DND-41 (cell line): ENCODE measurements at regions not wholly inside any gene's neighbourhood (a gene's known extent, or its start where the extent isn't known, plus 50 kb on each side); places are given as distances from the start of the nearest gene placed in this dataset.
"Not testable (repeated sequence)": the region's sequence is repeated elsewhere in the genome, so short reads cannot be mapped to it uniquely, and the experiment has no call there.

Experiments
- ATAC-seq: fragments of 200-7000 bp; cut with Tn5 transposase; 3 replicates; pipeline ENCODE4 v1.9.1; 2021; ENCODE audit warnings: low read depth; ENCODE audit not compliant: insufficient read depth
- DNase-seq: peaks from one replicate; pipeline ENCODE4 v3.0.0-alpha.2; 2020
- H2AFZ ChIP-seq: 2 replicates; pipeline ENCODE4 v1.6.0; 2012; ENCODE audit warnings: low read depth, low read length
- H3K27ac ChIP-seq: 2 replicates; pipeline ENCODE4 v1.5.1; 2012; ENCODE audit warnings: low read length, inconsistent platforms
- H3K27me3 ChIP-seq: fragments of 200-600 bp; sonication (generic); 2 replicates; pipeline ENCODE4 v1.6.0; 2012; ENCODE audit warnings: low read length, mild to moderate bottlenecking, inconsistent platforms; ENCODE audit not compliant: insufficient read depth, poor library complexity
- H3K36me3 ChIP-seq: 2 replicates; pipeline ENCODE4 v1.5.1; 2012; ENCODE audit warnings: low read length, inconsistent platforms; ENCODE audit not compliant: insufficient read depth
- H3K4me1 ChIP-seq: 2 replicates; pipeline ENCODE4 v1.5.1; 2012; ENCODE audit warnings: mild to moderate bottlenecking, low read length; ENCODE audit not compliant: insufficient read depth
- H3K4me2 ChIP-seq: 2 replicates; pipeline ENCODE4 v1.6.0; 2012; ENCODE audit warnings: mild to moderate bottlenecking, moderate library complexity, low read length, inconsistent platforms; ENCODE audit not compliant: insufficient read depth
- H3K4me3 ChIP-seq, 2 experiments: fragments of 200-600 bp in 1 of 2; shearing (Covaris generic) in 1 of 2; 2 replicates each; pipeline ENCODE4 v1.5.1; 2012 to 2016; ENCODE audit warnings: inconsistent platforms in 2 of 2, low read length in 2 of 2, mild to moderate bottlenecking in 2 of 2, low read depth in 1 of 2, moderate library complexity in 1 of 2
- H3K79me2 ChIP-seq: 2 replicates; pipeline ENCODE4 v1.6.0; 2012; ENCODE audit warnings: low read length, inconsistent platforms; ENCODE audit not compliant: insufficient read depth
- H3K9ac ChIP-seq: 2 replicates; pipeline ENCODE4 v1.6.0; 2012; ENCODE audit warnings: low read depth, mild to moderate bottlenecking, inconsistent platforms, low read length, moderate library complexity
- H3K9me3 ChIP-seq: 2 replicates; pipeline ENCODE4 v1.5.1; 2012; ENCODE audit warnings: low read length, moderate library complexity, mild to moderate bottlenecking, inconsistent platforms; ENCODE audit not compliant: insufficient read depth, severe bottlenecking
- H4K20me1 ChIP-seq: 2 replicates; pipeline ENCODE4 v1.6.0; 2012; ENCODE audit warnings: low read length; ENCODE audit not compliant: insufficient read depth
- EZH2 ChIP-seq: IDR thresholded peaks from 3 replicates; pipeline ENCODE4 v1.6.1; 2012; ENCODE audit warnings: borderline replicate concordance, low read depth, mild to moderate bottlenecking, moderate library complexity, low read length, inconsistent platforms; ENCODE audit not compliant: severe bottlenecking
- TF ChIP-seq, protein P1 (sequence below): IDR thresholded peaks from 2 replicates; pipeline ENCODE4 v1.5.1; 2012; ENCODE audit warnings: borderline replicate concordance, low read length, moderate library complexity, mild to moderate bottlenecking; ENCODE audit not compliant: poor library complexity, severe bottlenecking; ENCODE audit errors: extremely low read depth

DNA sequence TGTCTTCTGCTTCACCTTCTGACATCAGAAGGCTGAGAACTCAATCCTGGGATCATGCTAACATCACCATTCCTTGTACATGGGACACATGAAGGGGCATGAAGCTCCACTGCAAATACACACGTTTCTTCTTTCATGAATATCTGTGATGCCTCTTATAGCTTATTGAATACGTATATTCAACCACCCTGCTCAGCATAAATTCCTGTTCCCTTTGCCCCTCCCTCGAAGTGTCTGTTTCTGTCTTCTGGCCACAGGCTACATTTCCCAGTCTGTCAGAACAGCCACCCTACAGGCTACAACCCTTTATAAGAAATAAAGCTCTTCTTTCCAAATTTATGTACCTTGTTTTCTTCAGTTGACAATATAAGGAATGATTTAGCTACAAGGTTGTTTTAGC is 201.3 kb upstream of the STS start:
- TF ChIP-seq EZH2: no peak
- TF ChIP-seq, protein P1, sequence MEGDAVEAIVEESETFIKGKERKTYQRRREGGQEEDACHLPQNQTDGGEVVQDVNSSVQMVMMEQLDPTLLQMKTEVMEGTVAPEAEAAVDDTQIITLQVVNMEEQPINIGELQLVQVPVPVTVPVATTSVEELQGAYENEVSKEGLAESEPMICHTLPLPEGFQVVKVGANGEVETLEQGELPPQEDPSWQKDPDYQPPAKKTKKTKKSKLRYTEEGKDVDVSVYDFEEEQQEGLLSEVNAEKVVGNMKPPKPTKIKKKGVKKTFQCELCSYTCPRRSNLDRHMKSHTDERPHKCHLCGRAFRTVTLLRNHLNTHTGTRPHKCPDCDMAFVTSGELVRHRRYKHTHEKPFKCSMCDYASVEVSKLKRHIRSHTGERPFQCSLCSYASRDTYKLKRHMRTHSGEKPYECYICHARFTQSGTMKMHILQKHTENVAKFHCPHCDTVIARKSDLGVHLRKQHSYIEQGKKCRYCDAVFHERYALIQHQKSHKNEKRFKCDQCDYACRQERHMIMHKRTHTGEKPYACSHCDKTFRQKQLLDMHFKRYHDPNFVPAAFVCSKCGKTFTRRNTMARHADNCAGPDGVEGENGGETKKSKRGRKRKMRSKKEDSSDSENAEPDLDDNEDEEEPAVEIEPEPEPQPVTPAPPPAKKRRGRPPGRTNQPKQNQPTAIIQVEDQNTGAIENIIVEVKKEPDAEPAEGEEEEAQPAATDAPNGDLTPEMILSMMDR: no peak
- H2AFZ ChIP-seq: no peak overlapping the region
- H3K4me1 ChIP-seq: no peaks in the 10 kb centered on the region
- H3K36me3 ChIP-seq: no peaks in the 10 kb centered on the region
- no peak for ATAC-seq
- H4K20me1 ChIP-seq: no peaks in the 10 kb centered on the region
- no peak for DNase-seq
- H3K9ac ChIP-seq: no peak overlapping the region
- H3K79me2 ChIP-seq: no peaks in the 10 kb centered on the region
- H3K27me3 ChIP-seq: no peaks in the 10 kb centered on the region
- no peak overlapping the region for H3K4me2 ChIP-seq
- H3K27ac ChIP-seq: no peak overlapping the region
- no peaks in the 10 kb centered on the region for H3K9me3 ChIP-seq
- no peak overlapping the region for H3K4me3 ChIP-seq

DNA sequence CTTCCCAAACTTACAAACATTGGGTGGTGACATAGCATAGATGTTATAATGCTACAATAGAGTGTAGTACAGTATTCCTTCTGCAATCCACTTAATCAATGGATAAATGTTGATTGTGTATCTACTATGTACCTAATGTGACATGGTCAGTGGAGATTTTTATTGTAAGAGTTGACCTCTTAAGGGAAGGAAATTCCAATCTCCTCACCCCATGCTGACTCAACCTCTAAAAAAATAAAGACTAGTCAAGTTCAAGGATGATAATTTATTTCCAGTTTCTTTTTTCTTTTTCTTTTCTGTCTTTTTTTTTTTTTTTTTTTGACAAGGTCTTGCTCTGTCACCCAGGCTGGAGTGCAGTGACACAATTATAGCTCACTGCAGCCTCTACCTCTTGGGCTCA is 206.5 kb upstream of the STS start:
- Histone ChIP-seq H2AFZ (no peak overlapping the region), H4K20me1 (no peaks in the 10 kb centered on the region), H3K36me3 (no peaks in the 10 kb centered on the region), H3K9me3 (no peaks in the 10 kb centered on the region), H3K27ac (no peak overlapping the region), H3K4me2 (no peak overlapping the region), H3K9ac (no peak overlapping the region), H3K79me2 (no peaks in the 10 kb centered on the region), H3K27me3 (no peaks in the 10 kb centered on the region), H3K4me1 (no peaks in the 10 kb centered on the region), H3K4me3 (no peak overlapping the region)
- ATAC-seq (no peak), DNase-seq (no peak)
- TF ChIP-seq, protein P1: no peak
- no peak for TF ChIP-seq EZH2

DNA sequence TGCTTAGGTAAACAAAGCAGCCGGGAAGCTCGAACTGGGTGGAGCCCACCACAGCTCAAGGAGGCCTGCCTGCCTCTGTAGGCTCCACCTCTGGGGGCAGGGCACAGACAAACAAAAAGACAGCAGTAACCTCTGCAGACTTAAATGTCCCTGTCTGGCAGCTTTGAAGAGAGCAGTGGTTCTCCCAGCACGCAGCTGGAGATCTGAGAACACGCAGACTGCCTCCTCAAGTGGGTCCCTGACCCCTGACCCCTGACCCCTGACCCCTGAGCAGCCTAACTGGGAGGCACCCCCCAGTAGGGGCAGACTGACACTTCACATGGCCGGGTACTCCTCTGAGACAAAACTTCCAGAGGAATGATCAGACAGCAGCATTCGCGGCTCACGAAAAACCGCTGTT is 214.6 kb upstream of the STS start:
- not testable (repeated sequence) for H3K9ac ChIP-seq, H3K27me3 ChIP-seq, H3K4me3 ChIP-seq, H3K4me1 ChIP-seq, H2AFZ ChIP-seq, H4K20me1 ChIP-seq, H3K36me3 ChIP-seq, H3K4me2 ChIP-seq, H3K27ac ChIP-seq, H3K79me2 ChIP-seq, DNase-seq, H3K9me3 ChIP-seq, ATAC-seq

DNA sequence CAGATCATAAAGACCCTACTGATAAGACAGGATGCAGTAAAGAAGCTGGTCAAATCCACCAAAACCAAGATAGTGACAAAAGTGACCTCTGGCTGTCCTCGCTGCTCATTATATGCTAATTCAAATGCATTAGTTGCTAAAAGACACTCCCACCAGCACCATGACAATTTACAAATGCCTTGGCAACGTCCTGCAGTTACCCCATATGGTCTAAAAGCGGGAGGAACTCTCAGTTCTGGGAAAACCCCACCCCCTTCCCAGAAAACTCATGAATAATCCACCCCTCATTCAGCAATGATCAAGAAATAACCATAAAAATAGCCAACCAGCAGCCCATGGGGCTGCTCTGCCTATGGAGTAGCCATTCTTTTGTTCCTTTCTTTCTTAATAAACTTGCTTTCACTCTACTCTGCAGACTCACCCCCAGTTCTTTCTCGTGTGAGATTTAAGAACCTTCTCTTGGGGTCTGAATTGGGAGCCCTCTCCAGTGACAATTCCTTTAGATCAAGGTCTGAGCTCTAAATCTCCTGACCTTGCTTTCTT is 217.1 kb upstream of the STS start:
- no peaks in the 10 kb centered on the region for H3K9me3 ChIP-seq
- H3K27me3 ChIP-seq: no peaks in the 10 kb centered on the region
- peaks cover 7% of the 10 kb centered on the region for H3K4me1 ChIP-seq
- no peak overlapping the region for H3K27ac ChIP-seq
- H3K4me3 ChIP-seq: no peak overlapping the region
- H3K36me3 ChIP-seq: no peaks in the 10 kb centered on the region
- H3K4me2 ChIP-seq: no peak overlapping the region
- DNase-seq (no peak), ATAC-seq (no peak)
- no peak overlapping the region for H3K9ac ChIP-seq
- H3K79me2 ChIP-seq: no peaks in the 10 kb centered on the region
- TF ChIP-seq, protein P1: no peak
- TF ChIP-seq EZH2: no peak
- H4K20me1 ChIP-seq: no peaks in the 10 kb centered on the region
- no peak overlapping the region for H2AFZ ChIP-seq
